GM12875 (cell line): ENCODE measurements at regions not wholly inside any gene's neighbourhood (a gene's known extent, or its start where the extent isn't known, plus 50 kb on each side); places are given as distances from the start of the nearest gene placed in this dataset.
"Not testable (repeated sequence)": the region's sequence is repeated elsewhere in the genome, so short reads cannot be mapped to it uniquely, and the experiment has no call there.

Experiments used
- H3K4me3 ChIP-seq: one replicate; pipeline ENCODE4 v1.5.1; 2011; ENCODE audit warnings: low read depth, low read length, control low read depth
- TF ChIP-seq, protein P1 (sequence below): IDR thresholded peaks from 2 replicates; pipeline ENCODE4 v1.5.1; 2011; ENCODE audit warnings: low read depth, mild to moderate bottlenecking, control low read depth, inconsistent platforms, low read length, moderate library complexity, borderline replicate concordance; ENCODE audit not compliant: insufficient read depth

DNA sequence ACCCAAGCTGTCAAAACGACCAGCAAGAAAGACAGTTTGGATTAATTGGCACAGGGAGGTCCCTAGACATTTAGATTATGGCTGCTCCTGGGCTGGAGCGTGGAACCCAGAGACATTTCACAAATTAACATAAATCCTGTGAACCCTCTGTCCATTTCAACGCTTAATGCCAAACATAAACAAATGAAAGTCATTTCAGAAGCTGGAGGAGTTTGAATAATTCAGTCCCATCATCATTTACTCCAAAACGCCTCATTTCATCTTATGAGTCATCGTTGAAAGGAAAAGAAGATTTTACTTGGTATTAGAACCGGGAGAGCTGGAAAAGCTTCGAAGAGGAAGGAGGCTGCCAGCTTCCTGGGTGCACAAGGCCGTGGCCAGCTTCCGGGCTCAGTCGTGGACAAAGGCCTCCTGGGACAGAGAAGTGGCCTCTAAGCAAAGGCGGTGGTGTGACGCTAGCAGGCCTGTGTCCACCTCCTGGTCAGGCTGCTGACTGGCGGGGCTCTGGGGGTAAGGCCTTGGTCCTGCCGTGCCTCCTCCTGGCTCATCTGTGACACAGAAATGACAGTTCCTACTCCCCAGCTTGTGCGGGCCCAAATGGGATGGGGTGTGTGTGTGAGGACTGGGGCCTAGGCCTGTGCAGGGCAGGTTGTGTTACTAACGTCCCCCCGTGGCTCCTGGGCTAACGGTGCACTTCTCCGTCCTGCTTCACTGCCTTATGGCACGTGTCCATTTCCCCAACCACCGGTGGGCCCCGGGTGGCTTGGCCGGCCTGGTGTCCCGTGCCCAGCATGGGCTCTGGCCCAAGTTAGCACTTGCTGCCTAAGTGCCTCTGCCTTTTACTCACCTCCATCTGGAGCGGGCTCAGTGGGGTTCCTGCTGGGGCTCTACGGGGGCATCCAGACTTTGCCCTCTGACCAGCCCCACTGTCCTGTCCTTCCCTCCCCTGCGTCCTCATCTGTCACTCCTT is 71.6 kb downstream of the RRM2 start:
- TF ChIP-seq, protein P1, sequence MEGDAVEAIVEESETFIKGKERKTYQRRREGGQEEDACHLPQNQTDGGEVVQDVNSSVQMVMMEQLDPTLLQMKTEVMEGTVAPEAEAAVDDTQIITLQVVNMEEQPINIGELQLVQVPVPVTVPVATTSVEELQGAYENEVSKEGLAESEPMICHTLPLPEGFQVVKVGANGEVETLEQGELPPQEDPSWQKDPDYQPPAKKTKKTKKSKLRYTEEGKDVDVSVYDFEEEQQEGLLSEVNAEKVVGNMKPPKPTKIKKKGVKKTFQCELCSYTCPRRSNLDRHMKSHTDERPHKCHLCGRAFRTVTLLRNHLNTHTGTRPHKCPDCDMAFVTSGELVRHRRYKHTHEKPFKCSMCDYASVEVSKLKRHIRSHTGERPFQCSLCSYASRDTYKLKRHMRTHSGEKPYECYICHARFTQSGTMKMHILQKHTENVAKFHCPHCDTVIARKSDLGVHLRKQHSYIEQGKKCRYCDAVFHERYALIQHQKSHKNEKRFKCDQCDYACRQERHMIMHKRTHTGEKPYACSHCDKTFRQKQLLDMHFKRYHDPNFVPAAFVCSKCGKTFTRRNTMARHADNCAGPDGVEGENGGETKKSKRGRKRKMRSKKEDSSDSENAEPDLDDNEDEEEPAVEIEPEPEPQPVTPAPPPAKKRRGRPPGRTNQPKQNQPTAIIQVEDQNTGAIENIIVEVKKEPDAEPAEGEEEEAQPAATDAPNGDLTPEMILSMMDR, result no peak
- no peak overlapping the region for H3K4me3 ChIP-seq

DNA sequence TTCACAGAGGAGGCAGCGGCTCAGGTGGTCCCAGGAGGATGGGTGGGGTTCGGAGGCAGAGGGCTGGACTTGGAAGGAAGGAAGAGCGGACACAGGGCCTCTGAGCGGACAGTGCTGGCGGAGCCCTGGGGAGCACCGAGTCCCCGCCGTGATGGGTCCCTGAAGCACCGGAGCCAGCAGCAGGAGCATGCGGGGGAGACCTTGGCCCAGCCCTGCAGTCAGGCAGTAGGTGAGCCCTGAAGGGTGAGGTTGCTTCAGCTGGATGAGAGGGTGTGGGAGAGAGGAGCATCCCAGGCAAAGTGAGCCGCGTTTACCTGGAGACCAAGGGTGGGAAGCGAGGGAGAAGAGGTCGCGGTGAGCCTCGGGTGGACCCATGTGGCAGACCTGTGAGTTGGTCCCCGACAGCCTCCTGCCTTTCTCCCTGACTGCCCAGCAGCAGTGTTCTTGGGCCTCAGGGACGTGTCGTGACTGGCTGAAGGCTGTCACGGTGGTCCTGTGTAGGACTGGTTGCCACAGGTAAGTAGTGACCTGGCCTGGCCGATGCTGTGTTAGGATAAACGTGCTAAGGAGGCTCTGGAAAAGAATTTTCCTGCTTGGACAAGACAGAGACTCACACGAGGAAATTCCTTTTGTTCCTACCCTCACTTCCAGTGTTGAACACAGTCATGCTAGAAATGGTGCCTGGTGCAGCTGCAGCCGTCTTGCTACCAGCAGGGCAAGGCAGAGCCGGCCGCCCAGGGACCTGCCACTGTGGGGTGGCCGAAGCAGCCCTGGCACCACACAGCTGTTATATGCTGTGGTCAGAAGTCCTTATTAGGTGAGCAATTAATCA is 73.0 kb downstream of the RRM2 start:
- TF ChIP-seq, protein P1, result no peak
- H3K4me3 ChIP-seq, result no peak overlapping the region

DNA sequence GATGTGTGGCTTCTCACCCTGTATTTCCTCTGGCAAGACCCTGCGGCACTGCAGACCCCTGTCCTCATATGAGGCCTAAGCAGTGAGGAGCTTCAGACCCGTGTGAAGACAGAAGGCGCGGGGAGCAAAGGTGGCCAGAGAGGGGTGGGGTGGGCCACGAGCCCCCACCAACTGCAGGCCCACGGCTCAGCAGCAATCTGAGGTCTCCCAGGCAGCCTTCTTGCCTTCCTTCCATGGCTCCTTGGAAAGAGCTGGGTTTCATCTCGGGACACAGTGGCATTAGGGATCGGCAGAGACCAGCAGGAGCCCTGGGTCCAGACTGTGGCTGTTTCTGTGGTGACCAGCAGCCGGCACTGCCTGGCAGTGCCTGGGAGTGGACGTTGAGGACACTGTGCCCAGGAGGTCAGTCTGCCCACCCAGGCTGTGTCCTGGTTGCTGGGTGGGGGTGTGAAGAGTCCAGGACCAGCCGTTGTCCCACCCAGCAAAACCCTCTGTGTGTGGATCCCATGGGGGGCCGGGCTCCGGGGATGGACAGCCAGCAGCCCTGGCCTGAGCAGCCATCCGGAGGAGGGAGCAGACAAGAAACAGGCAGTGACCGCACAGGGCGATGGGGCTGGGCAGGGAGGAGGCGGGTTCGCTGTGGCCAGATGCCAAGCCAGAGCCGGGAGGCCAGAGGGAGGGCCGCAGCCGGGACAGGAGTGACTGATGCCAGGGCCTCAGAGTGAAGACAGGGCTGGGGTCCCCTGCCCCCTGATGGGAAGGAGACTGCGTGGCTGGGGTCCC is 73.8 kb downstream of the RRM2 start:
- no peak overlapping the region for H3K4me3 ChIP-seq
- TF ChIP-seq, protein P1, result no peak

GRCh38 chr2:10196948-10197696 is 74.6 kb downstream of the RRM2 start:
- H3K4me3 ChIP-seq, result no peak overlapping the region
- TF ChIP-seq, protein P1, result no peak

GRCh38 chr2:10197697-10198076 is 75.1 kb downstream of the RRM2 start:
- TF ChIP-seq, protein P1, result no peak
- no peak overlapping the region for H3K4me3 ChIP-seq

DNA sequence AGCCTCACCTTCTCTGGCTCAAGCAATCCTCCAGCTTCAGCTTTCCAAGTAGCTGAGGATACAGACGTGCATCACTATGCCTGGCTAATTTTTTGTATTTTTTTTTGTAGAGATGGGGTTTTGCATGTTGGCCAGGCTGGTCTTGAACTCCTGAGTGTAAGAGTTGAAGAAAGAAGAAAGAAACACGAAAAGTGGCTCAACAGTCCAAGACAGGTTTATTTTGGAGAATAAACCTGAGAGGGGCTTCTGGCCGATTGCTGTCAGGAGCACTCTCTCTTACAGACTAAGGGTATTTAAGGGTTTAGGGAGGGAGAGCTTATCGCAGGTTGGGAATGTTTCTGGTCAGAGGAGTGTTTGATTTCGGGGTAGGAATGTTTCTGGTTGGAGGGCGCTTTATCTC is 75.9 kb downstream of the RRM2 start:
- not testable (repeated sequence) for H3K4me3 ChIP-seq

GRCh38 chr2:10201201-10201600 is 78.7 kb downstream of the RRM2 start:
- TF ChIP-seq, protein P1, result no peak
- H3K4me3 ChIP-seq, result no peak overlapping the region
